PFSK-1 (cell line): ENCODE measurements at regions not wholly inside any gene's neighbourhood (a gene's known extent, or its start where the extent isn't known, plus 50 kb on each side); places are given as distances from the start of the nearest gene placed in this dataset.

Experiments
- POLR2AphosphoS5 ChIP-seq: IDR thresholded peaks from 2 replicates; pipeline ENCODE4 v1.6.1; 2012; ENCODE audit warnings: low read depth, mild to moderate bottlenecking, control low read depth, low read length, moderate library complexity
- REST ChIP-seq, 2 experiments: IDR thresholded peaks; 2 replicates each; pipeline versions ENCODE4 v1.6.1 to v1.8.0; 2011 to 2012; ENCODE audit warnings: low read depth in 2 of 2, low read length in 2 of 2, control low read depth in 1 of 2, inconsistent platforms in 1 of 2, mild to moderate bottlenecking in 1 of 2, moderate library complexity in 1 of 2; ENCODE audit not compliant: insufficient read depth in 1 of 2
- SIN3A ChIP-seq: IDR thresholded peaks from 2 replicates; pipeline ENCODE4 v1.6.1; 2012; ENCODE audit warnings: mild to moderate bottlenecking, low read length, moderate library complexity, borderline replicate concordance; ENCODE audit not compliant: insufficient read depth
- TAF1 ChIP-seq: IDR thresholded peaks from 2 replicates; pipeline ENCODE4 v1.6.1; 2012; ENCODE audit warnings: low read length, control low read depth, borderline replicate concordance; ENCODE audit not compliant: insufficient read depth

DNA sequence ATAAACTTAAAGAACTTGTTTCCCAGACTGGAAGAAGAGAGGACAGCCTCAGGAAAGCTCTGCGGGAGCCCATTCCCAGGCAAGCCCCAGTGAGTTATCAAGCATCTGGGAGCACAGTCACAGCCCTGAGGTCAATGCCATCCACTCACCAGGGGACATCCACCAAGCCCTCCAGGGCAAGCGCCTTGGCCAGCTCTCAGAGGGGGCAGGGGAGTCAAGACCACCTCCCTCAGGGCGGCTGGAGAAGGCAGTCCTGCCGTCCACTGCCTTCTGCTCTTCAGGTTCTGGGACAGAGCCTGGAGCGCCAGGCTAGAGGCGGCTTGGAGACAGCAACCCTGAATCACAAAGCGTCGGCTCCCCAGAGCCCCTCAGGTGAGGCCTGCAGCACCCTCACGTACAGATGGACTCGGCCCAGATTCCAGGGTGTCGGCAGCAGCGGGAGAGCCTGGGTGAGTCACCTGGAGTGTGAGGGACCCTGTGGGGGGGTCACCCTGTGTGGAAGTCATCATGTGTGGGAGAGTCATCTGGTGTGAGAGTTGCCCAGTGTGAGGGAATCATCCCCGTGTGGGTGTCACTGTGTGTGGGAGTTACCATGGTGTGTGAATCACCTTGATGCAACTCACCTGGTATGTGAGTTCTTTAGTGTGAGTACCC is 100.9 kb upstream of the TEX51 start:
- TF ChIP-seq POLR2AphosphoS5 (no peak), REST (IDR thresholded peaks at IDR 0.05; ENCODE audit: insufficient read depth in 1 of 2, low read depth in 2 of 2, low read length in 2 of 2) (no peak), TAF1 (no peak), SIN3A (no peak)
